Dendritic cell treated with granulocyte-macrophage colony-stimulating factor and Interleukin-4, amounts not matched to agents 40 ng/mL and 50 ng/mL, for 4 days (primary cell): ENCODE measurements at regions not wholly inside any gene's neighbourhood (a gene's known extent, or its start where the extent isn't known, plus 50 kb on each side); places are given as distances from the start of the nearest gene placed in this dataset.
"Not testable (repeated sequence)": the region's sequence is repeated elsewhere in the genome, so short reads cannot be mapped to it uniquely, and the experiment has no call there.

Source experiments
- H3K27ac Mint-ChIP-seq: one replicate; pipeline ENCODE4 v1.8.0; 2022; ENCODE audit warnings: mild to moderate bottlenecking, mixed read lengths
- H3K27me3 Mint-ChIP-seq: one replicate; pipeline ENCODE4 v1.8.0; 2022; ENCODE audit warnings: mild to moderate bottlenecking, mixed read lengths
- H3K36me3 Mint-ChIP-seq: one replicate; pipeline ENCODE4 v1.8.0; 2022; ENCODE audit warnings: low read depth, mixed read lengths
- H3K4me1 Mint-ChIP-seq: one replicate; pipeline ENCODE4 v1.8.0; 2022; ENCODE audit warnings: low read depth, mixed read lengths
- H3K4me3 Mint-ChIP-seq: one replicate; pipeline ENCODE4 v1.8.0; 2022; ENCODE audit warnings: mild to moderate bottlenecking, moderate library complexity, mixed read lengths
- H3K9me3 Mint-ChIP-seq: one replicate; pipeline ENCODE4 v1.8.0; 2022; ENCODE audit warnings: mixed read lengths
- intact Hi-C: fragments of 100-400 bp; cut with micrococcal nuclease; formaldehyde crosslinking; loops from one replicate; pipeline ENCODE4 v1.15.0; 2022

GRCh38 chr18:60245096-60245495 lies 127.5 kb downstream of the MC4R start:
- intact Hi-C loops, result no loop called here
- Mint-ChIP-seq H3K27me3 (peaks cover 24% of the 10 kb centered on the region), H3K27ac (no peak overlapping the region), H3K36me3 (no peaks in the 10 kb centered on the region), H3K4me3 (no peak overlapping the region), H3K4me1 (no peaks in the 10 kb centered on the region), H3K9me3 (no peaks in the 10 kb centered on the region)

GRCh38 chr18:60239024-60239710 lies 133.4 kb downstream of the MC4R start:
- H3K4me1 Mint-ChIP-seq, H3K27ac Mint-ChIP-seq, H3K36me3 Mint-ChIP-seq, H3K4me3 Mint-ChIP-seq, H3K9me3 Mint-ChIP-seq, H3K27me3 Mint-ChIP-seq, intact Hi-C loops: not testable (repeated sequence)

GRCh38 chr18:60235164-60235563 lies 137.4 kb downstream of the MC4R start:
- intact Hi-C loops, result no loop called here
- H3K4me1 Mint-ChIP-seq, result no peaks in the 10 kb centered on the region
- no peak overlapping the region for H3K27ac Mint-ChIP-seq
- H3K36me3 Mint-ChIP-seq, result no peaks in the 10 kb centered on the region
- H3K4me3 Mint-ChIP-seq, result no peak overlapping the region
- H3K9me3 Mint-ChIP-seq, result no peaks in the 10 kb centered on the region
- no peaks in the 10 kb centered on the region for H3K27me3 Mint-ChIP-seq

- Mint-ChIP-seq H3K9me3 (no peaks in the 10 kb centered on the region), H3K36me3 (no peaks in the 10 kb centered on the region), H3K4me3 (no peak overlapping the region), H3K27me3 (no peaks in the 10 kb centered on the region), H3K4me1 (no peaks in the 10 kb centered on the region), H3K27ac (no peak overlapping the region)
- intact Hi-C loops, result no loop called here
Measured at GRCh38 chr18:60232541-60232940, 140.0 kb downstream of the MC4R start.

GRCh38 chr18:60228609-60229595 lies 143.7 kb downstream of the MC4R start:
- Mint-ChIP-seq H3K4me3 (no peak overlapping the region), H3K9me3 (peaks cover 23% of the 10 kb centered on the region), H3K27ac (no peak overlapping the region), H3K4me1 (no peaks in the 10 kb centered on the region), H3K36me3 (no peaks in the 10 kb centered on the region), H3K27me3 (no peaks in the 10 kb centered on the region)
- intact Hi-C loops, result no loop called here

GRCh38 chr18:60215432-60215831 lies 157.1 kb downstream of the MC4R start:
- intact Hi-C loops, result no loop called here
- Mint-ChIP-seq H3K27ac (no peak overlapping the region), H3K4me3 (no peak overlapping the region), H3K9me3 (no peaks in the 10 kb centered on the region), H3K27me3 (no peaks in the 10 kb centered on the region), H3K4me1 (no peaks in the 10 kb centered on the region), H3K36me3 (no peaks in the 10 kb centered on the region)

GRCh38 chr18:60209042-60209441 lies 163.5 kb downstream of the MC4R start:
- Mint-ChIP-seq H3K4me3 (no peak overlapping the region), H3K27ac (no peak overlapping the region), H3K9me3 (no peaks in the 10 kb centered on the region), H3K27me3 (no peaks in the 10 kb centered on the region), H3K4me1 (no peaks in the 10 kb centered on the region), H3K36me3 (no peaks in the 10 kb centered on the region)
- intact Hi-C loops, result no loop called here

- H3K4me3 Mint-ChIP-seq, result no peak overlapping the region
- intact Hi-C loops, result no loop called here
- H3K27ac Mint-ChIP-seq, result no peak overlapping the region
- H3K4me1 Mint-ChIP-seq, result no peaks in the 10 kb centered on the region
- H3K27me3 Mint-ChIP-seq, result no peaks in the 10 kb centered on the region
- H3K36me3 Mint-ChIP-seq, result no peaks in the 10 kb centered on the region
- H3K9me3 Mint-ChIP-seq, result no peaks in the 10 kb centered on the region
Measured at GRCh38 chr18:60202708-60203107, 169.9 kb downstream of the MC4R start.

GRCh38 chr18:60200558-60200957 lies 172.0 kb downstream of the MC4R start:
- H3K36me3 Mint-ChIP-seq, result no peaks in the 10 kb centered on the region
- intact Hi-C loops, result no loop called here

GRCh38 chr18:60199505-60199904 lies 173.1 kb downstream of the MC4R start:
- Mint-ChIP-seq H3K4me1 (no peaks in the 10 kb centered on the region), H3K9me3 (no peaks in the 10 kb centered on the region), H3K36me3 (no peaks in the 10 kb centered on the region), H3K27ac (no peak overlapping the region), H3K4me3 (no peak overlapping the region), H3K27me3 (no peaks in the 10 kb centered on the region)
- intact Hi-C loops, result no loop called here

More at GRCh38 chr18:60200558-60200957, 172.0 kb downstream of the MC4R start:
- Mint-ChIP-seq H3K4me3 (no peak overlapping the region), H3K27me3 (no peaks in the 10 kb centered on the region), H3K9me3 (no peaks in the 10 kb centered on the region), H3K4me1 (no peaks in the 10 kb centered on the region), H3K27ac (no peak overlapping the region)

GRCh38 chr18:60197671-60198462 lies 174.7 kb downstream of the MC4R start:
- no peaks in the 10 kb centered on the region for H3K4me1 Mint-ChIP-seq
- intact Hi-C loops, result no loop called here
- H3K36me3 Mint-ChIP-seq, result no peaks in the 10 kb centered on the region
- no peaks in the 10 kb centered on the region for H3K27me3 Mint-ChIP-seq
- no peak overlapping the region for H3K4me3 Mint-ChIP-seq
- H3K27ac Mint-ChIP-seq, result no peak overlapping the region
- H3K9me3 Mint-ChIP-seq, result no peaks in the 10 kb centered on the region

- intact Hi-C loops, result no loop called here
- Mint-ChIP-seq H3K4me3 (no peak overlapping the region), H3K9me3 (no peaks in the 10 kb centered on the region), H3K4me1 (no peaks in the 10 kb centered on the region), H3K36me3 (no peaks in the 10 kb centered on the region), H3K27ac (no peak overlapping the region), H3K27me3 (no peaks in the 10 kb centered on the region)
Measured at GRCh38 chr18:60196836-60197606, 175.6 kb downstream of the MC4R start.

- Mint-ChIP-seq H3K4me3 (no peak overlapping the region), H3K9me3 (no peaks in the 10 kb centered on the region), H3K27me3 (no peaks in the 10 kb centered on the region), H3K36me3 (no peaks in the 10 kb centered on the region), H3K4me1 (no peaks in the 10 kb centered on the region), H3K27ac (no peak overlapping the region)
- intact Hi-C loops, result no loop called here
Measured at GRCh38 chr18:60193780-60194179, 178.8 kb downstream of the MC4R start.
